Urinary bladder (tissue), 3 donors: ENCODE measurements at regions not wholly inside any gene's neighbourhood (a gene's known extent, or its start where the extent isn't known, plus 50 kb on each side); places are given as distances from the start of the nearest gene placed in this dataset.

ENCODE experiments used
- DNase-seq: peaks from one replicate; pipeline ENCODE4 v3.0.0-alpha.2; 2015; ENCODE audit errors: extremely low spot score
- H3K27ac ChIP-seq: one replicate; pipeline ENCODE4 v1.5.1; 2013; ENCODE audit warnings: low read depth, mild to moderate bottlenecking, moderate library complexity
- H3K36me3 ChIP-seq: one replicate; pipeline ENCODE4 v1.6.1; 2013; ENCODE audit warnings: mild to moderate bottlenecking, moderate library complexity; ENCODE audit not compliant: insufficient read depth
- H3K4me1 ChIP-seq: one replicate; pipeline ENCODE4 v1.6.1; 2013; ENCODE audit warnings: mild to moderate bottlenecking, moderate library complexity; ENCODE audit not compliant: insufficient read depth
- H3K4me3 ChIP-seq: one replicate; pipeline ENCODE4 v1.5.1; 2013; ENCODE audit warnings: low read depth, low read length
- WGBS: extraction: QIAGEN DNeasy Blood & Tissue Kit; methylation state at CpG from one replicate; pipeline ENCODE4 v1.1.7; 2013; 5-methylcytosine and 5-hydroxymethylcytosine counted together
- donor health status: healthy with polysubstance abuse.
- donor health status: healthy.

- no peak for DNase-seq
- Histone ChIP-seq H3K4me1 (no peaks in the 10 kb centered on the region), H3K4me3 (no peak overlapping the region), H3K36me3 (no peaks in the 10 kb centered on the region), H3K27ac (no peak overlapping the region)
- WGBS, result 91% methylated on average over 1 of the region's 1 CpG
Observed at GRCh38 chr4:41385481-41385880, 128.8 kb downstream of the UCHL1 start.

GRCh38 chr4:41388080-41388479 is 131.4 kb downstream of the UCHL1 start:
- Histone ChIP-seq H3K27ac (no peak overlapping the region), H3K4me1 (no peaks in the 10 kb centered on the region), H3K36me3 (no peaks in the 10 kb centered on the region), H3K4me3 (no peak overlapping the region)
- DNase-seq, result no peak
- WGBS, result 99% methylated on average over 2 of the region's 2 CpGs

- Histone ChIP-seq H3K4me1 (no peaks in the 10 kb centered on the region), H3K4me3 (no peak overlapping the region), H3K27ac (no peak overlapping the region), H3K36me3 (no peaks in the 10 kb centered on the region)
- no peak for DNase-seq
- WGBS, result 93% methylated on average over 3 of the region's 3 CpGs
Observed at GRCh38 chr4:41389356-41389755, 132.6 kb downstream of the UCHL1 start.

- Histone ChIP-seq H3K27ac (no peak overlapping the region), H3K36me3 (no peaks in the 10 kb centered on the region), H3K4me1 (no peaks in the 10 kb centered on the region), H3K4me3 (no peak overlapping the region)
- DNase-seq, result no peak
- 89% methylated on average over 2 of the region's 2 CpGs for WGBS
Observed at GRCh38 chr4:41390661-41391060, 133.9 kb downstream of the UCHL1 start.

- DNase-seq, result no peak
- H3K4me1 ChIP-seq, result no peaks in the 10 kb centered on the region
- H3K36me3 ChIP-seq, result no peaks in the 10 kb centered on the region
- no peak overlapping the region for H3K27ac ChIP-seq
- no peak overlapping the region for H3K4me3 ChIP-seq
- 94% methylated on average over 2 of the region's 2 CpGs for WGBS
Observed at GRCh38 chr4:41391271-41391670, 134.5 kb downstream of the UCHL1 start.

- H3K36me3 ChIP-seq, result no peaks in the 10 kb centered on the region
- no peak for DNase-seq
- no peaks in the 10 kb centered on the region for H3K4me1 ChIP-seq
- 69% methylated on average over 2 of the region's 2 CpGs for WGBS
- no peak overlapping the region for H3K27ac ChIP-seq
- H3K4me3 ChIP-seq, result no peak overlapping the region
Observed at GRCh38 chr4:41394481-41394894, 137.8 kb downstream of the UCHL1 start.

GRCh38 chr4:41396214-41396613 is 139.5 kb downstream of the UCHL1 start:
- DNase-seq, result no peak
- no peak overlapping the region for H3K27ac ChIP-seq
- 69% methylated on average over 2 of the region's 2 CpGs for WGBS
- no peaks in the 10 kb centered on the region for H3K4me1 ChIP-seq
- H3K4me3 ChIP-seq, result no peak overlapping the region
- H3K36me3 ChIP-seq, result no peaks in the 10 kb centered on the region

- H3K4me1 ChIP-seq, result no peaks in the 10 kb centered on the region
- WGBS, result 89% methylated on average over 2 of the region's 2 CpGs
Observed at GRCh38 chr4:41396869-41397268, 140.1 kb downstream of the UCHL1 start.

GRCh38 chr4:41399231-41399630 is 138.7 kb upstream of the LIMCH1 start:
- no peaks in the 10 kb centered on the region for H3K4me1 ChIP-seq
- no peak for DNase-seq
- WGBS, result 95% methylated on average over 1 of the region's 1 CpG
- H3K27ac ChIP-seq, result no peak overlapping the region
- H3K4me3 ChIP-seq, result no peak overlapping the region
- no peaks in the 10 kb centered on the region for H3K36me3 ChIP-seq

More at GRCh38 chr4:41396869-41397268, 140.1 kb downstream of the UCHL1 start:
- Histone ChIP-seq H3K36me3 (no peaks in the 10 kb centered on the region), H3K4me3 (no peak overlapping the region), H3K27ac (no peak overlapping the region)
- DNase-seq, result no peak

GRCh38 chr4:41400296-41400695 is 137.7 kb upstream of the LIMCH1 start:
- no peaks in the 10 kb centered on the region for H3K4me1 ChIP-seq
- no peak overlapping the region for H3K27ac ChIP-seq
- no peak overlapping the region for H3K4me3 ChIP-seq
- WGBS, result 69% methylated on average over 2 of the region's 2 CpGs
- DNase-seq, result no peak
- no peaks in the 10 kb centered on the region for H3K36me3 ChIP-seq

- Histone ChIP-seq H3K4me1 (peaks cover 1% of the 10 kb centered on the region), H3K27ac (no peak overlapping the region), H3K4me3 (no peak overlapping the region), H3K36me3 (no peaks in the 10 kb centered on the region)
- 75% methylated on average over 4 of the region's 4 CpGs for WGBS
- DNase-seq, result no peak
Observed at GRCh38 chr4:41405464-41406112, 132.4 kb upstream of the LIMCH1 start.

GRCh38 chr4:41406113-41406516 is 131.8 kb upstream of the LIMCH1 start:
- Histone ChIP-seq H3K4me3 (no peak overlapping the region), H3K4me1 (peaks cover 1% of the 10 kb centered on the region), H3K27ac (no peak overlapping the region), H3K36me3 (no peaks in the 10 kb centered on the region)
- 63% methylated on average over 1 of the region's 1 CpG for WGBS
- DNase-seq, result no peak

- no peak overlapping the region for H3K4me3 ChIP-seq
- WGBS, result 0% methylated on average over 1 of the region's 1 CpG
- no peaks in the 10 kb centered on the region for H3K36me3 ChIP-seq
- peaks cover 1% of the 10 kb centered on the region for H3K4me1 ChIP-seq
- no peak overlapping the region for H3K27ac ChIP-seq
- DNase-seq, result no peak
Observed at GRCh38 chr4:41408150-41408549, 129.8 kb upstream of the LIMCH1 start.

- 75% methylated on average over 4 of the region's 4 CpGs for WGBS
- H3K4me1 ChIP-seq, result peaks cover 1% of the 10 kb centered on the region
- DNase-seq, result no peak
- H3K4me3 ChIP-seq, result no peak overlapping the region
- no peak overlapping the region for H3K27ac ChIP-seq
- no peaks in the 10 kb centered on the region for H3K36me3 ChIP-seq
Observed at GRCh38 chr4:41408859-41409593, 128.9 kb upstream of the LIMCH1 start.
